ENCODE measurements at regions not wholly inside any gene's neighbourhood (a gene's known extent, or its start where the extent isn't known, plus 50 kb on each side); places are given as distances from the start of the nearest gene placed in this dataset.

DNA sequence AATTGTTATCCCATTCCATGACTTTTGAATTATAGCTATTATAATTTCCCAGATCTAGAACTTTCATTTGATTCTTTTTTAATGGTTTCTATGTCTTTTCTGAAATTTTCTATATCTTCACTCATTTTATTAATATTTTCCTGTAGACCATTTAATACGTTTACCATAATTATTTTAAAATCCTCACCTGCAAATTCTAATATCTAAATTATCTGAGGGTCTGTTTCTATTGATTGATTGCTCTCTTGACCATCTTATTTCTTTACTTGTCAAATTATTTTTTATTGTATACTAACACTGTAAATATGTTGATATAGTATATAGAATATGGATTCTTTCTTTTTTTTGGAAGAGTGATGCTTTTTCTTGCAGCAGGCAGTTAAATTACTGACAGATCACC is 229.3 kb upstream of the CTBP2 start:
- H3K4me3 ChIP-seq (ENCODE audit: control insufficient read depth, low read depth, low read length): no peak overlapping the region
- DNase-seq (ENCODE audit: low read depth): no peak
- TF ChIP-seq, protein P1, sequence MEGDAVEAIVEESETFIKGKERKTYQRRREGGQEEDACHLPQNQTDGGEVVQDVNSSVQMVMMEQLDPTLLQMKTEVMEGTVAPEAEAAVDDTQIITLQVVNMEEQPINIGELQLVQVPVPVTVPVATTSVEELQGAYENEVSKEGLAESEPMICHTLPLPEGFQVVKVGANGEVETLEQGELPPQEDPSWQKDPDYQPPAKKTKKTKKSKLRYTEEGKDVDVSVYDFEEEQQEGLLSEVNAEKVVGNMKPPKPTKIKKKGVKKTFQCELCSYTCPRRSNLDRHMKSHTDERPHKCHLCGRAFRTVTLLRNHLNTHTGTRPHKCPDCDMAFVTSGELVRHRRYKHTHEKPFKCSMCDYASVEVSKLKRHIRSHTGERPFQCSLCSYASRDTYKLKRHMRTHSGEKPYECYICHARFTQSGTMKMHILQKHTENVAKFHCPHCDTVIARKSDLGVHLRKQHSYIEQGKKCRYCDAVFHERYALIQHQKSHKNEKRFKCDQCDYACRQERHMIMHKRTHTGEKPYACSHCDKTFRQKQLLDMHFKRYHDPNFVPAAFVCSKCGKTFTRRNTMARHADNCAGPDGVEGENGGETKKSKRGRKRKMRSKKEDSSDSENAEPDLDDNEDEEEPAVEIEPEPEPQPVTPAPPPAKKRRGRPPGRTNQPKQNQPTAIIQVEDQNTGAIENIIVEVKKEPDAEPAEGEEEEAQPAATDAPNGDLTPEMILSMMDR (IDR thresholded peaks at IDR 0.05; ENCODE audit: control insufficient read depth, insufficient read depth, low read depth, low read length, missing control alignments): no peak

GRCh38 chr10:125379592-125379991 is 219.2 kb upstream of the CTBP2 start:
- DNase-seq (ENCODE audit: low read depth): no peak
- TF ChIP-seq, protein P1 (IDR thresholded peaks at IDR 0.05; ENCODE audit: control insufficient read depth, insufficient read depth, low read depth, low read length, missing control alignments): no peak
- no peak overlapping the region for H3K4me3 ChIP-seq (ENCODE audit: control insufficient read depth, low read depth, low read length)

DNA sequence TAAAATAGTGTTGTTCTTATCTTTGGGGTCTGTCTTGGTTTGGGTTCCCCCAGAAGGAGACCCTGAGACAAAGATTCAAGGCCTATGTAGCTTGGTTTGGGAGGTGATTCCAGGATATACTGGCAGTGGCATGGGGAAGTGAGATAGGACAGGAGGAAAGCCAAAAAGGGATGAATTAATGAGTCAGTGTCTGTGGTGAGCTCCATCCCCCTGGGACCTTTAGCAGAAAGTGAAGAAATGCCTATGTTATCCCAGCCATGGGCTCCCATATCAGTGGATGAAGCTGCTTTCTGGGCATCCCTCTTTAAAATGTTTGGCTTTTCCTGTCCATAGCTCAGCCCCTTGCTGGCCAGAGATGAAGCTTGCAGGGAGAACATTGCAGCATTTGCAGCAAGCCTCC is 217.0 kb upstream of the CTBP2 start:
- no peak overlapping the region for H3K4me3 ChIP-seq (ENCODE audit: control insufficient read depth, low read depth, low read length)
- TF ChIP-seq, protein P1 (IDR thresholded peaks at IDR 0.05; ENCODE audit: control insufficient read depth, insufficient read depth, low read depth, low read length, missing control alignments): no peak
- peak; percentile 13 for DNase-seq (ENCODE audit: low read depth)

- no peak overlapping the region for H3K4me3 ChIP-seq (ENCODE audit: control insufficient read depth, low read depth, low read length)
- no peak for DNase-seq (ENCODE audit: low read depth)
Observed at GRCh38 chr10:125375210-125375609, 214.8 kb upstream of the CTBP2 start.

DNA sequence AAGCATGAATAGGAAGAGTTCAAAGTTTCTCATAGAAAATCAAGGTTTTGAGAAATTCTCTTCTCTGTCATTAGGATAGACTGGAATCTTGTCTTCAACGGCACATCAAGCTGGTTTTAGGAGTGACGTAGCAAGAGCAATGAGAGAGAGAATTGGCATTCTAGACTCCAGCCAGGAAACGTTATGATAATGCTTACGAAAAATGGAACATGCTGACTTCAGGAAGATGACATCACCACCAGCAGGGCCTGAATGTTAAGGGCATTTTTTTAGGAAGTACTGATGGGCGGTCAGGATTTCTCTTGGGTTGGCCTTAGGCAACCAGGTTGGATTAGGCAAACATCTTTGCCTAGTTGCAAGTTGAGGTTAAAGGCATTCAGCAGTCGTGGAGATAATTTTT is 213.2 kb upstream of the CTBP2 start:
- no peak for DNase-seq (ENCODE audit: low read depth)
- H3K4me3 ChIP-seq (ENCODE audit: control insufficient read depth, low read depth, low read length): no peak overlapping the region
- TF ChIP-seq, protein P1 (IDR thresholded peaks at IDR 0.05; ENCODE audit: control insufficient read depth, insufficient read depth, low read depth, low read length, missing control alignments): no peak

More at GRCh38 chr10:125375210-125375609, 214.8 kb upstream of the CTBP2 start:
- TF ChIP-seq, protein P1 (IDR thresholded peaks at IDR 0.05; ENCODE audit: control insufficient read depth, insufficient read depth, low read depth, low read length, missing control alignments): peak; percentile 6

GRCh38 chr10:125370578-125370977 is 210.2 kb upstream of the CTBP2 start:
- no peak for DNase-seq (ENCODE audit: low read depth)
- H3K4me3 ChIP-seq (ENCODE audit: control insufficient read depth, low read depth, low read length): no peak overlapping the region
- TF ChIP-seq, protein P1 (IDR thresholded peaks at IDR 0.05; ENCODE audit: control insufficient read depth, insufficient read depth, low read depth, low read length, missing control alignments): peak; percentile 9

Data from AG09309 (cell line).